Kidney epithelial cell (primary cell): ENCODE measurements at regions not wholly inside any gene's neighbourhood (a gene's known extent, or its start where the extent isn't known, plus 50 kb on each side); places are given as distances from the start of the nearest gene placed in this dataset.
"Not testable (repeated sequence)": the region's sequence is repeated elsewhere in the genome, so short reads cannot be mapped to it uniquely, and the experiment has no call there.

Source experiments
- DNase-seq: peaks from one replicate; pipeline ENCODE4 v3.0.0-alpha.2; 2010; ENCODE audit warnings: low read depth
- H3K27me3 ChIP-seq: 2 replicates; pipeline ENCODE4 v1.6.0; 2011; ENCODE audit warnings: low read length; ENCODE audit not compliant: control insufficient read depth, insufficient read depth
- H3K36me3 ChIP-seq: 2 replicates; pipeline ENCODE4 v1.5.1; 2011; ENCODE audit warnings: low read length; ENCODE audit not compliant: control insufficient read depth, insufficient read depth
- H3K4me3 ChIP-seq: 2 replicates; pipeline ENCODE4 v1.5.1; 2011; ENCODE audit warnings: low read depth, mild to moderate bottlenecking, control low read depth, low read length
- TF ChIP-seq, protein P1 (sequence below): IDR thresholded peaks from 2 replicates; pipeline ENCODE4 v1.5.1; 2011; ENCODE audit warnings: mild to moderate bottlenecking, moderate library complexity, low read length, control low read depth, inconsistent platforms; ENCODE audit not compliant: insufficient read depth, poor library complexity, severe bottlenecking

- TF ChIP-seq, protein P1, sequence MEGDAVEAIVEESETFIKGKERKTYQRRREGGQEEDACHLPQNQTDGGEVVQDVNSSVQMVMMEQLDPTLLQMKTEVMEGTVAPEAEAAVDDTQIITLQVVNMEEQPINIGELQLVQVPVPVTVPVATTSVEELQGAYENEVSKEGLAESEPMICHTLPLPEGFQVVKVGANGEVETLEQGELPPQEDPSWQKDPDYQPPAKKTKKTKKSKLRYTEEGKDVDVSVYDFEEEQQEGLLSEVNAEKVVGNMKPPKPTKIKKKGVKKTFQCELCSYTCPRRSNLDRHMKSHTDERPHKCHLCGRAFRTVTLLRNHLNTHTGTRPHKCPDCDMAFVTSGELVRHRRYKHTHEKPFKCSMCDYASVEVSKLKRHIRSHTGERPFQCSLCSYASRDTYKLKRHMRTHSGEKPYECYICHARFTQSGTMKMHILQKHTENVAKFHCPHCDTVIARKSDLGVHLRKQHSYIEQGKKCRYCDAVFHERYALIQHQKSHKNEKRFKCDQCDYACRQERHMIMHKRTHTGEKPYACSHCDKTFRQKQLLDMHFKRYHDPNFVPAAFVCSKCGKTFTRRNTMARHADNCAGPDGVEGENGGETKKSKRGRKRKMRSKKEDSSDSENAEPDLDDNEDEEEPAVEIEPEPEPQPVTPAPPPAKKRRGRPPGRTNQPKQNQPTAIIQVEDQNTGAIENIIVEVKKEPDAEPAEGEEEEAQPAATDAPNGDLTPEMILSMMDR = no peak
- no peak for DNase-seq
These were observed 611.5 kb upstream of the B3GAT1 start for GRCh38 chr11:135023499-135023898.

DNA sequence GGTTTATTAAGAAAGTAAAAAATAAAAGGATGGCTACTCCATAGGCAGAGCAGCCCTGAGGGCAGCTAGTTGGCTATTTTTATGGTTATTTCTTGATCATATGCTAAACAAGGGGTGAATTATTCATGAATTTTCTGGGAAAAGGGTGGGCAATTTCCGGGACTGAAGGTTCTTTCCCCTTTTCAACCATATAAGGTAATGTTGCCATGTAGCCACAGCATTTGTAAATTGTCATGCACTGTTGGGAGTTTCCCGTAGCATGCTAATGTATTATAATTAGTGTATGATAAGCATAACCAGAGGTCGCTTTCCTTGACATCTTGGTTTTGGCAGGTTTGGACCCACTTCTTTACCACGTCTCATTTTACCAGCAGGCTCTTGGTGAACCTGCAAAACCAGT, 610.4 kb upstream of the B3GAT1 start:
- TF ChIP-seq, protein P1 = no peak
- Histone ChIP-seq H3K27me3 (no peaks in the 10 kb centered on the region), H3K36me3 (no peaks in the 10 kb centered on the region), H3K4me3 (no peak overlapping the region)
- no peak for DNase-seq

More at GRCh38 chr11:135023499-135023898, 611.5 kb upstream of the B3GAT1 start:
- Histone ChIP-seq H3K27me3 (no peaks in the 10 kb centered on the region), H3K36me3 (no peaks in the 10 kb centered on the region), H3K4me3 (no peak overlapping the region)

DNA sequence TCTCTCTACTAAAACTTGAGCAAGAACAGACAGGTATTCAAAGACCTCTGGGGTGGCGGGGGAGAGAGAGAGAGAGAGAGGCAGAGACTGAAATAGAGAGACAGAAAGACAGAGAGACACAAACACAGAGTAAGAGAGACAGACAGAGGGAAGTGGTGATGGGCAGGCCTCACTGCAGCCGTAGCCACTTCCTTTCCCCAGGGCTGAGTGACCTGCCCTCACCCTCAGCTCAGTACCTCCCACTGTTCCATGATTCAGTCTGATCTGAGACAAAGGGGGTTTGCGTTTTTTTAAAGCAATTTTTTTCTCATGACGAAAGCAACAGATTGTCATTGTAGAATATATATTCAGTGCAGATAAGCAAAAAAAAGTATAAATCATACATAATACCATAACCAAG, 607.9 kb upstream of the B3GAT1 start:
- Histone ChIP-seq H3K4me3 (no peak overlapping the region), H3K27me3 (no peaks in the 10 kb centered on the region), H3K36me3 (no peaks in the 10 kb centered on the region)
- TF ChIP-seq, protein P1 = no peak
- DNase-seq = no peak

DNA sequence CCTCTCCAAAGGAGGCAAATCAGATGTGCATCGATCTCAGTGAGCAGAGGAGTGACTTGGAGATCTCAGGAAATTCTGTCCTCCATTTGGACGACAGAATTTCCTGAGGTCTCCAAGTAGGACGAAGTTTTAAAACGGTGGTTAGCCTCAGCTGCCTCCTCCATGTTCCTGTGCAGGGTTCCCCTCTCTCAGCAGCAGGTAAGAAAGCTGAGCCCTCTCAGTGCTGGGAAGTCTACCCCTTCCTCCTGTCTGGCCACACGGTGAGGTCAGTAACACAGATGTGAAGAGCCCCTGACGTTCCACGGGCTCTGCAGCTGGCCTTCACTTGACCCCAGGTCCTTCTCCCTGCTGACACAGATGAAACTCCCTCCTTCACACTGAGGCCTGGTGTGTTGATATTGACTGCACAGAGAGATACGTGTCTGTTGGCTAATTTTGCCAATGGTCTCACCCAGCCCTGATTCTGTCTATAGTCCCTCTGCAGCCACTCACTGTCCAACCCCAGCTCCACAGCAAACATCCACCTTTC, 607.4 kb upstream of the B3GAT1 start:
- TF ChIP-seq, protein P1 = no peak

GRCh38 chr11:135017296-135017695, 605.3 kb upstream of the B3GAT1 start:
- DNase-seq = no peak
- Histone ChIP-seq H3K36me3 (no peaks in the 10 kb centered on the region), H3K27me3 (no peaks in the 10 kb centered on the region), H3K4me3 (no peak overlapping the region)
- TF ChIP-seq, protein P1 = no peak

More for the DNA sequence above, 607.4 kb upstream of the B3GAT1 start:
- H3K27me3 ChIP-seq = no peaks in the 10 kb centered on the region
- no peak for DNase-seq
- H3K4me3 ChIP-seq = no peak overlapping the region
- H3K36me3 ChIP-seq = no peaks in the 10 kb centered on the region

DNA sequence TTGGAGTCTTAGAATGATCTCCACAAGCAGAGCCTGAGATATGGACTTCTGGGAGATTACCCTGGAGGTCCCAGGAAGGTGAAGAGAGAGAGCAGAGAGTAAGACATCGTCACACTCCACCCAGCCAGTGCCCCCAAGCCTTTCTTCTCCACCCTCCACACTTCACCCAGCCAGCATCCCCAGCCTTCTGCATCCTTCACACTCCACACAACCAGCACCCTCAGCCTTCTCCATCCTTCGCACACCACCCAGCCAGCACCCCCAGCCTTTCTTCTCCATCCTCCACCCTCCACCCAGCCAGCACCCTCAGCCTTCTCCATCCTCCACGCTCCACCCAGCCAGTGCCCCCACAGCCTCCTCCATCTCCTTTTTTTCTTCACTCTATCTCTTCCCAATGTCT, 603.9 kb upstream of the B3GAT1 start:
- DNase-seq = no peak
- TF ChIP-seq, protein P1 = no peak
- Histone ChIP-seq H3K4me3 (no peak overlapping the region), H3K27me3 (no peaks in the 10 kb centered on the region), H3K36me3 (no peaks in the 10 kb centered on the region)

- not testable (repeated sequence) for H3K27me3 ChIP-seq, H3K36me3 ChIP-seq, H3K4me3 ChIP-seq, DNase-seq
These were observed 599.3 kb upstream of the B3GAT1 start for GRCh38 chr11:135011313-135011712.
